ENCODE measurements at regions not wholly inside any gene's neighbourhood (a gene's known extent, or its start where the extent isn't known, plus 50 kb on each side); places are given as distances from the start of the nearest gene placed in this dataset.

- TF ChIP-seq CTCF (conservative IDR thresholded peaks at IDR 0.05; ENCODE audit: low read depth in 2 of 2) (no peak), REST (IDR thresholded peaks at IDR 0.05; ENCODE audit: unreplicated experiment) (no peak), POLR2AphosphoS5 (IDR thresholded peaks at IDR 0.05; ENCODE audit: low read depth) (no peak), ZNF114 (CRISPR knock-in tag; IDR thresholded peaks at IDR 0.05) (no peak), EZH2 (IDR thresholded peaks at IDR 0.05; ENCODE audit: low read depth, unreplicated experiment) (no peak), EZH2phosphoT487 (IDR thresholded peaks at IDR 0.05; ENCODE audit: unreplicated experiment) (no peak), JUNB (IDR thresholded peaks at IDR 0.05; ENCODE audit: unreplicated experiment) (no peak), CREB1 (CRISPR knock-in tag; IDR thresholded peaks at IDR 0.05; ENCODE audit: low read depth) (no peak)
These were observed 671.0 kb upstream of the ACVR2A start for GRCh38 chr2:147173798-147174197.

Measured in GM23338 (cell line).